OCI-LY7 (cell line): ENCODE measurements at regions not wholly inside any gene's neighbourhood (a gene's known extent, or its start where the extent isn't known, plus 50 kb on each side); places are given as distances from the start of the nearest gene placed in this dataset.
A peak's percentile ranks its signal among the peaks of the same experiment; 100 is the strongest.

Source experiments
- BruUV-seq: library from RNA; stranded (reverse); fragments of 400-500 nt; replicated peaks from 2 replicates; lab custom pipeline; 2021; lab: Mats Ljungman, UMichigan
- CTCF ChIA-PET: fragments of 300-600 bp; sonication (Branson Sonifier 250); formaldehyde crosslinking; loops from one replicate; lab custom pipeline; 2022; ENCODE audit warnings: antibody characterized with exemption; ENCODE audit not compliant: unreplicated experiment; lab: Charles Lee
- POLR2A ChIA-PET: fragments of 300-600 bp; sonication (Branson Sonifier 250); formaldehyde crosslinking; loops from one replicate; lab custom pipeline; 2022; ENCODE audit warnings: antibody characterized with exemption; lab: Charles Lee
- DNase-seq: peaks from one replicate; pipeline ENCODE4 v3.0.0-alpha.2; 2015; ENCODE audit warnings: low spot score
- H2AFZ ChIP-seq: fragments of 200-600 bp; sonication (generic), shearing (Covaris generic); 2 replicates; pipeline ENCODE4 v1.6.1; 2014; ENCODE audit warnings: mild to moderate bottlenecking, antibody characterized with exemption, low read length, moderate library complexity
- H3K27ac ChIP-seq: fragments of 200-600 bp; sonication (generic); 2 replicates; pipeline ENCODE4 v1.5.1; 2014; ENCODE audit warnings: mixed run types, low read depth, mild to moderate bottlenecking, moderate library complexity, low read length, inconsistent platforms; ENCODE audit not compliant: poor library complexity, severe bottlenecking
- H3K36me3 ChIP-seq: fragments of 200-600 bp; sonication (generic); 2 replicates; pipeline ENCODE4 v1.6.1; 2014; ENCODE audit warnings: mild to moderate bottlenecking, antibody characterized with exemption, low read length, moderate library complexity, mixed read lengths; ENCODE audit not compliant: insufficient read depth
- H3K4me1 ChIP-seq: fragments of 200-600 bp; sonication (generic); 2 replicates; pipeline ENCODE4 v1.5.1; 2014; ENCODE audit warnings: mild to moderate bottlenecking, low read length; ENCODE audit not compliant: insufficient read depth, poor library complexity, severe bottlenecking
- H3K4me2 ChIP-seq: fragments of 200-600 bp; sonication (generic); 2 replicates; pipeline ENCODE4 v1.6.1; 2014; ENCODE audit warnings: mild to moderate bottlenecking, low read length
- H3K4me3 ChIP-seq: fragments of 200-600 bp; sonication (generic); 2 replicates; pipeline ENCODE4 v1.5.1; 2014; ENCODE audit warnings: mild to moderate bottlenecking, low read depth, low read length; ENCODE audit not compliant: poor library complexity, severe bottlenecking
- H3K79me2 ChIP-seq: fragments of 200-600 bp; sonication (generic); 2 replicates; pipeline ENCODE4 v1.6.1; 2016; ENCODE audit warnings: low read depth, mild to moderate bottlenecking, low read length, moderate library complexity, mixed read lengths; ENCODE audit not compliant: insufficient read depth
- H3K9me2 ChIP-seq: fragments of 200-600 bp; sonication (generic); 2 replicates; pipeline ENCODE4 v1.6.1; 2016; ENCODE audit warnings: mild to moderate bottlenecking, low read length, mixed read lengths; ENCODE audit not compliant: insufficient read depth
- H3K9me3 ChIP-seq: fragments of 200-600 bp; sonication (generic); 2 replicates; pipeline ENCODE4 v1.6.1; 2014; ENCODE audit warnings: mild to moderate bottlenecking, mixed run types, low read length, mixed read lengths
- H4K20me1 ChIP-seq: fragments of 200-600 bp; sonication (generic); 2 replicates; pipeline ENCODE4 v1.6.1; 2014; ENCODE audit warnings: mild to moderate bottlenecking, antibody characterized with exemption, low read length, moderate library complexity, mixed read lengths; ENCODE audit not compliant: insufficient read depth
- CTCF ChIP-seq: fragments of 200-600 bp; sonication (generic); conservative IDR thresholded peaks from 2 replicates; pipeline ENCODE4 v1.5.1; 2014; ENCODE audit warnings: mild to moderate bottlenecking, antibody characterized with exemption, low read length, moderate library complexity, mixed read lengths
- EZH2phosphoT487 ChIP-seq: fragments of 200-600 bp; sonication (generic); IDR thresholded peaks from 2 replicates; pipeline ENCODE4 v1.6.1; 2018; ENCODE audit warnings: low read depth, borderline replicate concordance, mild to moderate bottlenecking, mixed run types, antibody characterized with exemption, low read length, moderate library complexity, mixed read lengths
- intact Hi-C: fragments of 100-400 bp; cut with micrococcal nuclease; formaldehyde crosslinking; loops from one replicate; pipeline ENCODE4 v1.10.0; 2022; ENCODE audit not compliant: unreplicated experiment

GRCh38 chr22:48118654-48119053 is 1356.2 kb downstream of the TBC1D22A start:
- no peak for DNase-seq

GRCh38 chr22:48116871-48117270 is 1354.4 kb downstream of the TBC1D22A start:
- H3K9me2 ChIP-seq, result no peaks in the 10 kb centered on the region
- peaks cover 4% of the 10 kb centered on the region; the same call in 1 of the 2 replicates for H3K9me3 ChIP-seq
- TF ChIP-seq CTCF (no peak), EZH2phosphoT487 (no peak)
- DNase-seq, result no peak
- H3K4me2 ChIP-seq, result no peak overlapping the region
- intact Hi-C loops, result no loop called here
- no peaks in the 10 kb centered on the region for H3K79me2 ChIP-seq
- no peak overlapping the region for H3K27ac ChIP-seq
- no peak overlapping the region for H2AFZ ChIP-seq
- peaks cover 17% of the 10 kb centered on the region for H3K4me1 ChIP-seq
- H3K4me3 ChIP-seq, result no peak overlapping the region
- no peaks in the 10 kb centered on the region for H4K20me1 ChIP-seq
- CTCF ChIA-PET, result no interaction called here
- no peaks in the 10 kb centered on the region for H3K36me3 ChIP-seq
- POLR2A ChIA-PET, result no interaction called here
- BruUV-seq, result no TSS peak

More at GRCh38 chr22:48118654-48119053, 1356.2 kb downstream of the TBC1D22A start:
- Histone ChIP-seq H3K4me3 (no peak overlapping the region), H3K36me3 (no peaks in the 10 kb centered on the region), H3K9me2 (no peaks in the 10 kb centered on the region), H3K4me1 (peaks cover 17% of the 10 kb centered on the region), H3K79me2 (no peaks in the 10 kb centered on the region), H2AFZ (peak overlapping the region; percentile 47), H3K27ac (no peak overlapping the region), H4K20me1 (no peaks in the 10 kb centered on the region), H3K9me3 (no peaks in the 10 kb centered on the region), H3K4me2 (peak overlapping the region; percentile 15; the same call in 1 of the 2 replicates)
- ChIA-PET CTCF (no interaction called here), POLR2A (interaction anchor here (2.4 kb wide), 1 partner anchor 11 kb away, joined by 9 read pairs; no protein-coding TSS in a partner anchor)
- no TSS peak for BruUV-seq
- intact Hi-C loops, result no loop called here
- no peak for TF ChIP-seq EZH2phosphoT487
- TF ChIP-seq CTCF, result no peak

GRCh38 chr22:48112687-48113521 is 1350.5 kb downstream of the TBC1D22A start:
- no peak for DNase-seq
- ChIA-PET CTCF (no interaction called here), POLR2A (no interaction called here)
- Histone ChIP-seq H3K9me3 (peaks cover 20% of the 10 kb centered on the region; the same call in 1 of the 2 replicates), H4K20me1 (no peaks in the 10 kb centered on the region), H3K4me2 (no peak overlapping the region), H2AFZ (peak overlapping the region; percentile 41), H3K36me3 (peaks cover 3% of the 10 kb centered on the region; the same call in 1 of the 2 replicates), H3K79me2 (no peaks in the 10 kb centered on the region), H3K9me2 (no peaks in the 10 kb centered on the region), H3K27ac (no peak overlapping the region), H3K4me3 (no peak overlapping the region), H3K4me1 (peaks cover 3% of the 10 kb centered on the region)
- no TSS peak for BruUV-seq
- intact Hi-C loops, result no loop called here
- TF ChIP-seq CTCF, result no peak
- no peak for TF ChIP-seq EZH2phosphoT487
